Stimulated activated CD4-positive, alpha-beta T cell treated with anti-CD3 and anti-CD28 coated beads, Interleukin-4, amount 100 ng/mL, for 48 hours (primary cell): ENCODE measurements at regions not wholly inside any gene's neighbourhood (a gene's known extent, or its start where the extent isn't known, plus 50 kb on each side); places are given as distances from the start of the nearest gene placed in this dataset.

Experiments
- DNase-seq, 2 donors: peaks; one replicate each; pipeline ENCODE4 v3.0.0-alpha.2; 2020; ENCODE audit warnings: low read depth in 2 of 2

GRCh38 chr1:218679988-218680748 is 335.0 kb downstream of the TGFB2 start:
- no peak for DNase-seq

GRCh38 chr1:218683242-218683641 is 338.1 kb downstream of the TGFB2 start:
- no peak for DNase-seq

GRCh38 chr1:218686258-218686657 is 341.1 kb downstream of the TGFB2 start:
- no peak for DNase-seq

DNA sequence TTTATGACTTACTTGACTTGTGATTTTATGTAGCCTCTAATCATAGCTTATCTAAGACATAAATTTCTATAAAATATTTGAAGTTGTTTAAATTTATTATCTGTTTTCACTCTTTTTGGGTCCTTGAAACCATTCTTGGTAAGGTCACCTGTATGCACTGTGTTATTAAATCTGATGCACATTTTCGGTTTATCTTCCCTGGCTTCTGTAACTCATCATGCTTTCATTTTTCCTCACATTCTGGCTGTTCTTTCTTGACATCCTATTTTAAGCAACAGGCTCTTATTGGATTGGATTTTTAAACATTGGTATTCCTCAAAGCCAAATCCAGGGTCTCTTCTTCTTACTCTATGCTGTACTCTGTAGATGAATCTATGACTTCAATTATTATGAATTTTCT is 341.6 kb downstream of the TGFB2 start:
- DNase-seq, result no peak

DNA sequence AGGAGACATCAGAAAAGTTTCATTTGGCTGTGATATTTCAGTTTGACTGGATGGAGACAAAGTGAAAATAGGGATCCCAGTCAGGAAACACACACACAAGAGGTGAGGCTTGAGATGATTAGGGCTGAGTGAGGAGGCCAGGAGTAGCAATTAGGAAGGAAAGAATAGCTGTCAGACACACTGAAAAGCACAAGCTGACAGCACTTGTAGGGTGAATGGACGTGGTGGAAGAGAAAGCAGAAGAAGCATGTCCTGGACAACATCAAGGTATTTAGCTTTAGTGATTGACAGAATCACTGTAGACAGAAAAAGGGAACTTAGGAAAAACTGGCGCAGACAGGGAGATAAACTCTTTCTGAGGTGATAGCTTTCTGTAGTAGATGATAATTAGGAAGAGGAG is 347.7 kb downstream of the TGFB2 start:
- no peak for DNase-seq

- no peak for DNase-seq
Measured at GRCh38 chr1:218693599-218693998, 348.5 kb downstream of the TGFB2 start.

DNA sequence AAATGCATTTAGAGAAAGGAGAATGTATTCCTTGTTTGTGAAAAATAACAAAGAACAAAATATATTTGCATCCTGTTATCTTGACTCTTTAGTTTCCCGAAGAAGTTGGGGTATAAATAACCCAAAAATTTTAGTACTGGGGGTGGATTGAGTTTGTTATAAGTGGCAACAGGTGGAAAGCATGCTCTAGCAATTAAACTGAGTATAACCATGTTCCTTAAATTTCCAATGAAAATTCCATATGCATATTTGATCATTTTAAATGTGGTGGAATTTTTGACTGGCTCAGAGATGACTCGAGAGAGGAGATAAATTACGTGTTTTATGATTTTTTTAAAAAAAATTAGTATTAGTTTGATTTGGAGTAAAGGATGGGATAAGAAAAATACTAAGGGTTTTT is 348.9 kb downstream of the TGFB2 start:
- no peak for DNase-seq

GRCh38 chr1:218694636-218695035 is 349.5 kb downstream of the TGFB2 start:
- DNase-seq, result no peak

DNA sequence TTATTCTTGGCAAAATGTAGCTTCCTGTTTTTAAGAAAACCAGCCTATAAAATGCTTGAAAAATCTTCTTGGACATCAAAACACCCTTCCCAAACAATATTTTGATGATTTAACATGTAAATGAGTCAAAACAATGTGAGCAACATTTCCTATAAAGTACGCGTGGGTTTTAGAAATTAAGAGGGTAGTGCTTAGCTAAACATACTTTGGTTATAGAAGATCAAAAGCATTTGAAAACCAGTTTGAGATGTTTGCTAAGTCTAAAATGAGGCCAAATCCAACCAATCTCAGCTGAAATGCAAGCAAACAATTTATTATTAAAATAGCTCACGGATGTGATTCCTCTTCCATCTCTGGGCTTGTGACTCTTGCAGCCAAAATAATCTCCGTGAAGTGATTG is 350.4 kb downstream of the TGFB2 start:
- DNase-seq, result no peak

- DNase-seq, result no peak
Measured at GRCh38 chr1:218698141-218698540, 353.0 kb downstream of the TGFB2 start.

DNA sequence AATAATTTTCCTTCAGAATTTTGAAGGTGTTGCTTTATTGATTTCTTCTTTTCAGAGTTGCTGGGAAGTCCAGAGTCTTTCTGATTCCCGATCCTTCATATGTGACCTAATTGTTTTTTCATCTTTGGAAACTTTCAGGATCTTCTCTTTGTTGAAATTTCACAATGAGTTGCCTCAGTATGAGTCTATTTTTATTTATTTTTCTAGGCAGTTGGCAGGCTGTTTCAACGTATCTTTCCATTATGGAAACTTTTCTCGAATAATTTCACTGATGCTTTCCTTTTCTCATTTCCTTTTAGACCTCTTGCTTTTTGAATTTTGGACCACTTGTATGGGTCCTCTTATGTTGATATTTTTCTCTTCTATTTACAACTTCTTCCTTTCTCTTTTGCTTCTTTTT is 354.3 kb downstream of the TGFB2 start:
- DNase-seq, result no peak

- no peak for DNase-seq
Measured at GRCh38 chr1:218699865-218700264, 354.7 kb downstream of the TGFB2 start.

DNA sequence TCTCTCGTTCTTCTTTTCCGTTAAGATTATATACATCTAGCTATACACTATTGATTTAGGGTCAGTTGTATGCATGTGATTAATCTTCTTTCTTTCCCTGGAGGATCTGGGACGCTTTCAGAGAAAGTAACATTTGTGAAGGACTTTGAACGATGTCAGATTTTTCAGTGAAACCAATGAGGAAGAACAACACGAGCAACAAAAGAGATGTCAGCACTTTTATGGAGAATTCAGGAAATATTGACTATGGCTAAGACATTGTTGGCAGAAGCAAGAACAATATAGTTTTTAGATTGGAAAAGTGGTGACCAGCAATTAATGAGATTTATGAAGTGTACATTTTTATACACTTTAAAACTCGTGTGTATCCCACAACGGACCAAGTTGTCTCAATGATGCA is 355.5 kb downstream of the TGFB2 start:
- DNase-seq, result no peak

DNA sequence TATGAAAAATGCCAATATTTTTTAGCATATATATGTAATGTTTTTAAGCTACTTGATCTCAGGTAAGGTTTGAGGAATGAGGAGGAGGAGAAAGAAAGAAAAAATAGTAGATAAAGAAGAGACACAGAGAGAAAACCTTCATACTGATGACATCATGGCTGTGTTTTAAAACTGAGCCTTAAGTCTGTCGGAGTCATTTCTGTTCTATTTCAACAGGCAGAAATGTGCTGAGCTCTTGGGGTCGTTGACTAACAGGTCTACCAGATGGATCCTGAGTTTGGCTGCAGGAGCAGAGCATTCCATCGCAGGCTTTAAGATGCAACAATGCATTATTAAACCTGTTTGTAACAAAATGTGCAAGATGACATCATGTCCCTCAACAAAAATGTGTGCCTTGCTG is 356.0 kb downstream of the TGFB2 start:
- no peak for DNase-seq

GRCh38 chr1:218702775-218703174 is 357.6 kb downstream of the TGFB2 start:
- no peak for DNase-seq

DNA sequence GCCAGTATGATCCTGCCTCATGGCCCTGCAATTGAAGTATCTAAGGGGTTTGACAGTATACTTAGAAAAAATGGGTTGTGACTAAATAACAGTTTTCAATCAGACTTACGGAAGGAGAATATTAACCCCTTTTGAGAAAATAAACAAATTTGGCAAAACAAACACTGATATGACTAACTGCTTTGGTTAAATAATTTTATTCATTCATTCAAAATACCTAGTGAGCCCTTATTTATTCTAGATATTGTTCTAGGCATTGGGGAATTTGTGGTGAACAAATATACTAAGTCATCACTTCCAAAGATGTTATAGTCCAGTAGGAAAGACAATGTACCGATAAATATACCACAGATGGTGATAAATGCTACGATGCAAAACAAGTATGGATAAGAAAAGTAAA is 358.7 kb downstream of the TGFB2 start:
- no peak for DNase-seq

DNA sequence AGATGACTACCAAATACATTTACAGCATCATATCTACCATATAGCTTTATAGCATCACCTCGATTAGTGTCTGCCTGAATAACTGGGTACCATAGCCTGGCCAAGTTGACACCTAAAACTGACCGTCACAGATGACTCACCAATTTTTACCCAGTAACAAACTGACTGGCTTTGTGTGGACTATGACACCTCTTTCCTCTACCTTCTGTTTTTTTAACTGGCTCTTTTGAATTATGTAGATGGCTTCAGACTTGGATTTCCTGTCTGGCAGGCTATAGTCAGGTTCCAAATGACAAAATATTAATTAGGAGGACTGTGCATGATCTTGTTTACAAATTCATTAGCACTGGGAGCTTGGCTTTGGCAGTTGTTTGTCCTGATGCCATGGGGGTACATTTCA is 360.3 kb downstream of the TGFB2 start:
- DNase-seq, result no peak

- DNase-seq, result no peak
Measured at GRCh38 chr1:218705911-218706893, 361.1 kb downstream of the TGFB2 start.

DNA sequence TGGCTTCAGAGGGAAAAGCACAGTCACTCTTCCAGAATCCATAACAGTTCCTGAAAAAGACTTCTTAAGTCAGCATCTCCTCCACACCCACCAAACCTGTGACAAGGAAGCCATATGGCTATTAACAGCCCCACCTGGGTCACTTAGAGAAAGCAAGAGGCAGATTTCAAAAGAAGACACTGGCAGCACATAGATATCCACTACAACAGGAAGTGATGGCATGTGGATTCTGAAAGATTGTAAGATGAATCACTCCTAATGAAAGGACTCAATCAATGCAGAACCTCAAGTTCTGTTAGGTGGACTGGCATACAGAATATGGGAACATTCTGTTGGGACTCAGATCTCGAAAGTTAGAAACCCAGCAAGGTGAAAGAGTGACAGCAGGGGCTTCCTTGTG is 365.9 kb downstream of the TGFB2 start:
- DNase-seq, result no peak

DNA sequence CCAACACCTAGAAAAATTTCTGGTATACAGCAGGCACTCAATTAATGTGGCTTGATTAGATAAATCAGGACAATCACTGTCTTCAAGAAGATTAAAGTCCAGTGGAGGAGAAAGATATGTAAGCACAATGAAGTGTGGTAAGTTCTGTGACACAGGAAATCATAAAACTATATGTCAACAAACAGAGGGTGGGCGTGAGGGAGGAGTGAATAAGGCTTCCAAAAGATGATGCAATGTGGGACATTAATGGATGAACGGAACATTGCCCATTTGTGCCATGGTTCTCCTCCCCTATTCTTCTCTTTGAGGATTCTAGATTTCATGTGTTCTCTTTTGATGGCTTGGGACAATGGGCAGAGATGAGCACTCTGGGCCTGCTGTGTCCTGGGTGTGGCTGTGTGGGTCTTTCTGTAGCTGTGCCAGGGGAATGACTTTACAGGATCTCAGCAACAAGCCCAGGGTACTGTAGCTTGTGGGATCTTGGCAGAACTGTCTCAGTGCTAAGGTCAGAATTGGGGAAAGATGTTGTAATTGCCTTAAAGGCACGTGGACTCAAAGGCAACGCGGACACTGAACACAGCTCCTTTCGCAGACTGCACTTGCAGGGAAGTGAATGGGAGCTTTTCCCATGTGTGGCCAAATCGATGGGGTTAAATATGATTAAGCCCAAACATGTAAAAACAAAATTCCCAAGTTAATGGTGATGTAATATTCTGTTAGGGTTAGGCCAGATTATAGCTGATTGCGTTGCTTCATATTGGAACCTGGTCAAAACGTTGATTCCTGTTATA is 366.9 kb downstream of the TGFB2 start:
- no peak for DNase-seq

GRCh38 chr1:218712677-218713076 is 367.5 kb downstream of the TGFB2 start:
- DNase-seq, result no peak
